ENCODE measurements at regions not wholly inside any gene's neighbourhood (a gene's known extent, or its start where the extent isn't known, plus 50 kb on each side); places are given as distances from the start of the nearest gene placed in this dataset.

DNA sequence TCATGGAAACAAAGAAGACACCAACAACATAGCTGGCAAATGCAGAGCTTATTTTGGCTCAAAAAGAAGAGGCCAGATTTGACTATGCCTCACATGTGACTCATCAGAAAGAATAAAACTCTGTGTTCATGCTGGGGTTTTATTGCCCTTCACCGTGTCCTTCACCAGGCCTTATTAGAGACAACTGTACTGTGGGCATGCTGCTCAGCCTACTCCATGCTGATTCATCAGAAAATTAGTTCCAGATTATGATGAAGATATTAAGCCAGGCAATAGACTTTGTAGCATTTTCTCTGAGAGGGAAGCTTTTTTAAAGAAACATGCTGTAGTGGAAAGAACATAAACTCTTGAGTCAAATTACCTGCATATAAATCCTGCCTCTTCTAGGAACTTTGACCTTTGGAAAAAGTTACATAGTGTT, 89.8 kb downstream of the CYB561 start:
- Histone ChIP-seq H3K9me3 (ENCODE audit: control insufficient read depth in 2 of 2, low read length in 2 of 2) (no peaks in the 10 kb centered on the region), H3K4me3 (ENCODE audit: low read length in 2 of 2) (no peak overlapping the region), H3K27ac (ENCODE audit: low read length) (no peak overlapping the region), H3K9ac (ENCODE audit: low read length in 2 of 2) (no peak overlapping the region), H3K27me3 (ENCODE audit: control insufficient read depth in 1 of 2, insufficient read depth in 2 of 2, low read length in 2 of 2) (no peaks in the 10 kb centered on the region), H3K4me1 (ENCODE audit: control insufficient read depth, insufficient read depth, low read length) (no peaks in the 10 kb centered on the region), H3K36me3 (ENCODE audit: control insufficient read depth in 2 of 2, insufficient read depth in 2 of 2, low read length in 2 of 2) (no peaks in the 10 kb centered on the region)

DNA sequence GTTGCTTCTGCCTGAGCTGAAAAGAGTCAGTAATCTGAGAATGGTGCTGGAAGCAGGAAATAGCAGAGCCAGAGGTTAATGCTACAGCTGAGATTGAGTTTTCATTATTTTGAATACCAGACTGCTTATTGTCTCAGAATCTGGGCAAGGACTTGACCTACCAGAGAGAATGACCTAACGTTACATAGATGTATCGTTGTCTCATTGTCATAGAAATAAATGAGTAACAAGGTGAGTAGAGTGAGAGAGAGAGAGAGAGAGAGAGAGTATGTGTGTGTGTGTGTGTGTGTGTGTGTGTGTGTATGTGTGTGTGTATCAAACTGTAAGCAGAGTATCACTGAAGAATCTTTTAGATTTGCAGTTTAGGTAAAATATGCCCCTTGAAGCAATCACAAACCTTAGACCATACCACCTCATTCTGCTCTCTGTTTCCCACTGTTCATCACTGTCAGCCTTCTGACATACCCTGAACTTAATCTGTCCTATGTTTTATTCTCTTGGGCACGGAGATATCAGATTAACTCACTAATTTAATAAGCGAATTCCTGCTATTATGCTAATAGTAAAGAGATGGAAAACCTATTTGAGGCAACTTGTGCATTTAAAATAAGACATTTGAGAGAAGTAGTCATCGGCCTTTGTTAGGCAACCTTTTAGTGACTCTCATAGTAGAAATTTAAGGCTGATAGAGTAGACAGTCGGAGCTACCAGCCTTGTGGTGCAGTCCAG, 87.8 kb downstream of the CYB561 start:
- Histone ChIP-seq H3K4me3 (ENCODE audit: low read length in 2 of 2) (no peak overlapping the region), H3K9ac (ENCODE audit: low read length in 2 of 2) (no peak overlapping the region), H3K4me1 (ENCODE audit: control insufficient read depth, insufficient read depth, low read length) (no peaks in the 10 kb centered on the region), H3K9me3 (ENCODE audit: control insufficient read depth in 2 of 2, low read length in 2 of 2) (no peaks in the 10 kb centered on the region), H3K36me3 (ENCODE audit: control insufficient read depth in 2 of 2, insufficient read depth in 2 of 2, low read length in 2 of 2) (no peaks in the 10 kb centered on the region), H3K27ac (ENCODE audit: low read length) (no peak overlapping the region), H3K27me3 (ENCODE audit: control insufficient read depth in 1 of 2, insufficient read depth in 2 of 2, low read length in 2 of 2) (no peaks in the 10 kb centered on the region)

DNA sequence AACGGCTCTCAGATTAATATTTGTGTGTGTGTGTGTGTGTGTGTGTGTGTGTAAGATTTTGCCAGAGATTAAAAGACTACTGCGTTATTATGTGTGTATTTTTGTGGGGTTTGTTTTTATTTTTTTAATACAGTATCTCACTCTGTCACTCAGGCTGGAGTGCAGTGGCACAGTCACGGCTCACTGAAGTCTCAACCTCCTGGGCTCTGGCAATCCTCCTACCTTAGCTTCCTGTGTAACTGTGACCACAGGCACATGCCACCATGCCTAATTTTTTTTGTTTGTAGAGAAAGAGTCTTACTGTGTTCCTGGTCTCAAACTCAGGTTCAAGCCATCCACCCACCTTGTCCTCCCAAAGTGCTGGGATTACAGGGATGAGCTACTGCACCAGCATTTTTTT, 87.2 kb downstream of the CYB561 start:
- no peaks in the 10 kb centered on the region for H3K36me3 ChIP-seq (ENCODE audit: control insufficient read depth in 2 of 2, insufficient read depth in 2 of 2, low read length in 2 of 2)
- no peak overlapping the region for H3K27ac ChIP-seq (ENCODE audit: low read length)
- no peaks in the 10 kb centered on the region for H3K4me1 ChIP-seq (ENCODE audit: control insufficient read depth, insufficient read depth, low read length)
- H3K4me3 ChIP-seq (ENCODE audit: low read length in 2 of 2), result no peak overlapping the region
- H3K9me3 ChIP-seq (ENCODE audit: control insufficient read depth in 2 of 2, low read length in 2 of 2), result no peaks in the 10 kb centered on the region
- no peak overlapping the region for H3K9ac ChIP-seq (ENCODE audit: low read length in 2 of 2)
- no peaks in the 10 kb centered on the region for H3K27me3 ChIP-seq (ENCODE audit: control insufficient read depth in 1 of 2, insufficient read depth in 2 of 2, low read length in 2 of 2)

DNA sequence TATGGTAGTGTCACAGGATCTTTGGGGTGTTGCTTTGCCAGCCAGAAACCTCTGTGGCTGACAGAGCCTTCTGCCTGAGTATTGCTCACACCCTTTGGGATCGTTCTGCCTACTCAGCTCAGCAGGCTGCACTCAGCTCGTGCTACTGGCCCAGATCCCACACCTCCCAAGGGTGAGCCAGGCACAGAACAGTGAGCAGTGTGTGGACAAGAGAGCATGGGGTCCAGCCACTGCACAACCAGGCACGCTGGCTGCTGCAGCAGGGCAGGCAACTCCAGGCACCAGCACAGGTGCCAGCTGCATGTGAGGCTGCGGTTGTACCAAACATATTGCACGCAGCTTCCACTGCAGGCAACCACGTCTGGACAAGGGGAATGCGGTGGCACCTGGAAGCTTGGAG, 84.9 kb downstream of the CYB561 start:
- H3K27me3 ChIP-seq (ENCODE audit: control insufficient read depth in 1 of 2, insufficient read depth in 2 of 2, low read length in 2 of 2), result no peaks in the 10 kb centered on the region
- no peaks in the 10 kb centered on the region for H3K36me3 ChIP-seq (ENCODE audit: control insufficient read depth in 2 of 2, insufficient read depth in 2 of 2, low read length in 2 of 2)
- H3K27ac ChIP-seq (ENCODE audit: low read length), result no peak overlapping the region
- no peak overlapping the region for H3K4me3 ChIP-seq (ENCODE audit: low read length in 2 of 2)
- H3K4me1 ChIP-seq (ENCODE audit: control insufficient read depth, insufficient read depth, low read length), result no peaks in the 10 kb centered on the region
- H3K9ac ChIP-seq (ENCODE audit: low read length in 2 of 2), result no peak overlapping the region
- no peaks in the 10 kb centered on the region for H3K9me3 ChIP-seq (ENCODE audit: control insufficient read depth in 2 of 2, low read length in 2 of 2)

DNA sequence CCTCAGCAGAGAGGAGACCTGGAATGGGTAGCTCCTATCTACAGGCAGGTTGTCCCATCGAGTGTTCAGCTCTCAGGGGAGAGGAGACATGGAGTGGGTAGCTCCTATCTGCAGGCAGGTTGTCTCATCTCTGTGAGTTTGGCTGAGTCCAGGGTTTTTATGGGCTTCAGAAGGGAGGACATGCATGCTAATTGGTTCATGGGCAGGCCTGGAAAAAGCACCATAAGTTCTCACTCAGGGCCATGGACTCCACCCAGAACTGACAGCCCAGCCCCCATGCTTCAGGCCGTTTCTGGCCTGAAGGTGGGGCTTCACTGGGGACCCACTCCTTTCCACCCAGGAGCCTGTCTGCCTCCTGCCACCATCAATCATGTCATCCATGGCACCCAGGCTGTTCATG, 84.0 kb downstream of the CYB561 start:
- Histone ChIP-seq H3K27ac (ENCODE audit: low read length) (no peak overlapping the region), H3K4me1 (ENCODE audit: control insufficient read depth, insufficient read depth, low read length) (no peaks in the 10 kb centered on the region), H3K36me3 (ENCODE audit: control insufficient read depth in 2 of 2, insufficient read depth in 2 of 2, low read length in 2 of 2) (no peaks in the 10 kb centered on the region), H3K4me3 (ENCODE audit: low read length in 2 of 2) (no peak overlapping the region), H3K9ac (ENCODE audit: low read length in 2 of 2) (no peak overlapping the region), H3K9me3 (ENCODE audit: control insufficient read depth in 2 of 2, low read length in 2 of 2) (no peaks in the 10 kb centered on the region), H3K27me3 (ENCODE audit: control insufficient read depth in 1 of 2, insufficient read depth in 2 of 2, low read length in 2 of 2) (no peaks in the 10 kb centered on the region)

DNA sequence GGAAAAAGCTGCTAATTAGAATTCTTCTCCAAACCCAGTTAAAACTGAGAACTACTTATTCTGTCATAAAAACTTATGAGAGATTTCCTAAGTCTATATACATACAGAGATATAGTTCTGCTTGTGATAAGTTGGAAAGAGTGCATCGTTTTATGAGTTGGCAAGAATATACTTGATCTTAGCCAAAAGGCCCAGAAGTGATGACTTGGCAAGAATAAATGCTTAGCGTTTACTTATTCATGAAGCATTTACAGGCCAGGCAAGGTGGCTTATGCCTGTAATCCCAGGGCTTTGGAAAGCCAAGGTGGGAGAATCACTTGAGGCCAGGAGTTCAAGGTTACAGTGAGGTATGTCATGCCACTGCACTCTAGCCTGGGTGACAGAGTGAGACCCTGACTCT, 81.7 kb downstream of the CYB561 start:
- no peak overlapping the region for H3K9ac ChIP-seq (ENCODE audit: low read length in 2 of 2)
- H3K9me3 ChIP-seq (ENCODE audit: control insufficient read depth in 2 of 2, low read length in 2 of 2), result no peaks in the 10 kb centered on the region
- H3K4me3 ChIP-seq (ENCODE audit: low read length in 2 of 2), result no peak overlapping the region
- no peaks in the 10 kb centered on the region for H3K36me3 ChIP-seq (ENCODE audit: control insufficient read depth in 2 of 2, insufficient read depth in 2 of 2, low read length in 2 of 2)
- no peak overlapping the region for H3K27ac ChIP-seq (ENCODE audit: low read length)
- H3K27me3 ChIP-seq (ENCODE audit: control insufficient read depth in 1 of 2, insufficient read depth in 2 of 2, low read length in 2 of 2), result no peaks in the 10 kb centered on the region
- no peaks in the 10 kb centered on the region for H3K4me1 ChIP-seq (ENCODE audit: control insufficient read depth, insufficient read depth, low read length)

DNA sequence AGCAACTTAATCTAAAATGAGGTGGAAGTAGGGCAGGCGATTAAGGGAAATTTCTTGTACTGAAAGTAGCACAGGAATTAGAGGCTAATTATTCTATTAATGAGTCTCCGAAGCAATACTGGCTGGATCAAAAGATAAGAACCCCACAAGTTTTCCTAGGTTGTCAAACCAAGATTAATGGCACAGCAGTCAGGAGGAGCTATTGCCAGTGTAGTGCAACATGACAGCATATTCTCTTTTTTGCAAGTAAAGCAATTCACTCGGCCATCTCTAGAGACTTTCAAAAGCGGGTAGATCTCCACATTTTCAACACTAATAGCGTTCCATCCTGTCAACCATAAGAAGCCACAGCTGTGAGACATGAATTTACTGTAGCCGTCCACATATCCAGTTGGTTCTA, 81.2 kb downstream of the CYB561 start:
- Histone ChIP-seq H3K4me3 (ENCODE audit: low read length in 2 of 2) (no peak overlapping the region), H3K4me1 (ENCODE audit: control insufficient read depth, insufficient read depth, low read length) (no peaks in the 10 kb centered on the region), H3K9ac (ENCODE audit: low read length in 2 of 2) (no peak overlapping the region), H3K27ac (ENCODE audit: low read length) (no peak overlapping the region), H3K27me3 (ENCODE audit: control insufficient read depth in 1 of 2, insufficient read depth in 2 of 2, low read length in 2 of 2) (no peaks in the 10 kb centered on the region), H3K36me3 (ENCODE audit: control insufficient read depth in 2 of 2, insufficient read depth in 2 of 2, low read length in 2 of 2) (no peaks in the 10 kb centered on the region), H3K9me3 (ENCODE audit: control insufficient read depth in 2 of 2, low read length in 2 of 2) (no peaks in the 10 kb centered on the region)

DNA sequence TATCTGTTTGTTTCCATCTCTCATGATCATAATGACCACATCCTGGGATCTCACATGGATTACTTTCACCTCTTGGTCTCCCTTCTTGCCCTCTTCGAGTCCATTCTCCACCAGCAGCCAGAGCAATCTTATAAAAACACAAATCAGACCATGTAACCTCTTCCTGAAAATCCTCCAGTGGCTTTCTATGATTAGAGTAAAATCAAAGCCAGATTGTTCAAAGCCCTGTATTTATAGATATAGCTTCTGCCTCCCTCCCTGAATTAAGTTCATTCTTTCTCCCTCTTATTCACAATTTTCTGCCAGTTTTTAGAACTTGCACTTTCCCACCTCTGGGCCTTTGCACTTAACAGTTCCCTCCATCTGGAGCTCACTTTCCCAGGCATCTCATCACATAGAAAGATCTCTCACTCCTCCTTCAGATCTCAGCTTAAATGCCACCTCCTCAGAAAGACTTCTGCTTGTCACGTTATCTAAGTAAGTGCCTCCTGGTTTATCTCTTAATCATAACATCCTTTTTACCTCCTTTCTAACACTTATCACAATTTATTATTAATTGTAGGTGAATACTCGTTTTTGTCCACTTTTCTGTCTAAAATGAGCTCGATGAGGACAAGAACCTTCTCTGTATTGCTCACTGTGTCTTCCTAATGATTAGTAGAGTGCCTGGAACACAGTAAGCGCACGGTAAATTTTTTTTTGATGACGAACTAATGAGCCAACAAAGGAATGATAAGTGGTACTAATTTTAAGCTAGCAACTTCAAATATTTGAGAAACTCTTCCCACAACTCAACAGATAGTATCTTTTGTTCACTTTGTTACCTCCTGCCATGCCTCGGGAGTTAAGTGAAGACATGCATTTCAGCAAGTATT, 80.5 kb downstream of the CYB561 start:
- H3K36me3 ChIP-seq (ENCODE audit: control insufficient read depth in 2 of 2, insufficient read depth in 2 of 2, low read length in 2 of 2), result no peaks in the 10 kb centered on the region
- H3K27ac ChIP-seq (ENCODE audit: low read length), result no peak overlapping the region
- H3K27me3 ChIP-seq (ENCODE audit: control insufficient read depth in 1 of 2, insufficient read depth in 2 of 2, low read length in 2 of 2), result no peaks in the 10 kb centered on the region
- no peak overlapping the region for H3K9ac ChIP-seq (ENCODE audit: low read length in 2 of 2)
- no peaks in the 10 kb centered on the region for H3K9me3 ChIP-seq (ENCODE audit: control insufficient read depth in 2 of 2, low read length in 2 of 2)
- no peaks in the 10 kb centered on the region for H3K4me1 ChIP-seq (ENCODE audit: control insufficient read depth, insufficient read depth, low read length)
- H3K4me3 ChIP-seq (ENCODE audit: low read length in 2 of 2), result no peak overlapping the region

DNA sequence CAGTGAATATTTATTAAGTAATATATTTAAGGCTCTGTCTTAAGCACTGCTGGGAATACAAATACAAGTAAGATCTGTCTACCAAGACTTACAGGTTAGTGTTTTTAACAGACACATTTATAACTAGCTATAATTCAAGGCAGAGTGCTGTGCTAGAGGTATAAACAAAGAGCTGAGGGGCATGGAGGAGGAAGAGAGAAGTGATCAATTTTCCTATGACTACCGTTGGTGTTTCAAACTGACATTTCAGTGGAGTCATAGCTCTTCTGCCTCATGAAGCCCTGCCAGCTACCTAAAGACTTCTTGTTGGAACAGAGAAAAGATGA, 79.9 kb downstream of the CYB561 start:
- H3K4me1 ChIP-seq (ENCODE audit: control insufficient read depth, insufficient read depth, low read length), result no peaks in the 10 kb centered on the region
- no peaks in the 10 kb centered on the region for H3K36me3 ChIP-seq (ENCODE audit: control insufficient read depth in 2 of 2, insufficient read depth in 2 of 2, low read length in 2 of 2)
- H3K4me3 ChIP-seq (ENCODE audit: low read length in 2 of 2), result no peak overlapping the region
- no peak overlapping the region for H3K27ac ChIP-seq (ENCODE audit: low read length)
- no peaks in the 10 kb centered on the region for H3K27me3 ChIP-seq (ENCODE audit: control insufficient read depth in 1 of 2, insufficient read depth in 2 of 2, low read length in 2 of 2)
- no peak overlapping the region for H3K9ac ChIP-seq (ENCODE audit: low read length in 2 of 2)
- H3K9me3 ChIP-seq (ENCODE audit: control insufficient read depth in 2 of 2, low read length in 2 of 2), result no peaks in the 10 kb centered on the region

DNA sequence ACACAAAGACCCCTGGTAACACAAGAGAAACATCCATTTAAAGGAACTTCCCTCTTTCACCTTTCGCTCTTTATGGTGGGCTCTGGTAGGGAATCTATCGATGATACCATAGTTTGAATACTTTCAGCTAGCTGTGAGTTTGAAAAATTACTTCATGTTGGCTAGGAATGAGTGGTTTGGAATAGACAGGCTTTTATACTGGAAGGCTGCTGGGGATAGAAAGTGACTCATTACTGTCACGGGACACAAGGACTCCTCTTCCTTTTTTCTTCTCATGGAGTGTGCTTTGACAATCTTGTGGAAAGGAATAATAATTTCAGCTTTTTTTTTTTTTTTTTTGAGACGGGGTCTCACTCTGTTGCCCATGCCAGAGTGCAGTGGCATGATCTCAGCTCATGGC, 76.9 kb downstream of the CYB561 start:
- Histone ChIP-seq H3K9me3 (ENCODE audit: control insufficient read depth in 2 of 2, low read length in 2 of 2) (no peaks in the 10 kb centered on the region), H3K4me3 (ENCODE audit: low read length in 2 of 2) (no peak overlapping the region), H3K4me1 (ENCODE audit: control insufficient read depth, insufficient read depth, low read length) (no peaks in the 10 kb centered on the region), H3K27ac (ENCODE audit: low read length) (no peak overlapping the region), H3K9ac (ENCODE audit: low read length in 2 of 2) (no peak overlapping the region), H3K27me3 (ENCODE audit: control insufficient read depth in 1 of 2, insufficient read depth in 2 of 2, low read length in 2 of 2) (no peaks in the 10 kb centered on the region), H3K36me3 (ENCODE audit: control insufficient read depth in 2 of 2, insufficient read depth in 2 of 2, low read length in 2 of 2) (no peaks in the 10 kb centered on the region)

DNA sequence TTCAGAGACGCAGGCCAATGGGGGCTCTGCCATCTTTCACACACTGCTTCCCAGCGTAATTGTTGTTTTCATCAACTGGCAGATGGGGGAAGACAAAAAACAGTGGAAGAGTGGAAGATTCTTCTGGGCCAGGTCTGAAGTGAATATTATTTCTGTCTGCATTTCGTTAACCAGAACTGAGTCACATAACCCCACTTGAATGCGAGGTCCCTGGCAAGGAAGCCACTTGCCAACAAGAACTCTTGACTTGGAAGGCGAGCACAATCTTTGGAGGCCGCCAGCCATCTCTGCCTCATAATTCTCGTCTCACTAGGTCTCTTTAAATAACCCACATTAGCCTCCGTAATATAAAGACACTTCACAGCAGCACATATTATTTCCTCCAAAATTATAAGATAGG, 75.4 kb downstream of the CYB561 start:
- Histone ChIP-seq H3K27ac (ENCODE audit: low read length) (no peak overlapping the region), H3K4me3 (ENCODE audit: low read length in 2 of 2) (no peak overlapping the region), H3K27me3 (ENCODE audit: control insufficient read depth in 1 of 2, insufficient read depth in 2 of 2, low read length in 2 of 2) (no peaks in the 10 kb centered on the region), H3K36me3 (ENCODE audit: control insufficient read depth in 2 of 2, insufficient read depth in 2 of 2, low read length in 2 of 2) (no peaks in the 10 kb centered on the region), H3K4me1 (ENCODE audit: control insufficient read depth, insufficient read depth, low read length) (no peaks in the 10 kb centered on the region), H3K9me3 (ENCODE audit: control insufficient read depth in 2 of 2, low read length in 2 of 2) (no peaks in the 10 kb centered on the region), H3K9ac (ENCODE audit: low read length in 2 of 2) (no peak overlapping the region)
